K562 (cell line): ENCODE measurements at regions not wholly inside any gene's neighbourhood (a gene's known extent, or its start where the extent isn't known, plus 50 kb on each side); places are given as distances from the start of the nearest gene placed in this dataset.

ENCODE experiments used
- ATAC-seq: fragments of 200-7000 bp; cut with Tn5 transposase; 3 replicates; pipeline ENCODE4 v1.9.1; 2020; ENCODE audit warnings: moderate library complexity
- BruUV-seq: library from RNA; stranded (reverse); fragments of 400-500 nt; replicated peaks from 2 replicates; lab custom pipeline; 2021; lab: Mats Ljungman, UMichigan
- CTCF ChIA-PET: fragments of 300-600 bp; formaldehyde crosslinking; extraction: SDS; loops from one replicate; lab custom pipeline; 2021; ENCODE audit warnings: low intra/inter-chr PET ratio; lab: Yijun Ruan, JAX
- POLR2A ChIA-PET: fragments of 300-600, 350-650 bp; sonication (Branson Sonifier 250); formaldehyde crosslinking; extraction: SDS; loops from one replicate; lab custom pipeline; 2021; ENCODE audit warnings: antibody characterized with exemption, inconsistent platforms; lab: Yijun Ruan, JAX
- DNase-seq, 4 experiments: peaks; one replicate each; pipeline versions ENCODE4 v3.0.0 to v3.0.0-alpha.2; 2011 to 2018; ENCODE audit warnings: low spot score in 3 of 4, mixed read lengths in 3 of 4; ENCODE audit errors: extremely low read depth in 1 of 4
- FAIRE-seq: peaks from 2 replicates; lab custom pipeline; 2011; peaks lifted over from hg19 to GRCh38; lab: Jason Lieb, UNC
- H2AFZ ChIP-seq: 2 replicates; pipeline ENCODE4 v1.6.0; 2011; ENCODE audit warnings: low read depth, low read length, control low read depth, inconsistent platforms
- H3K27ac ChIP-seq: fragments of 200-600 bp; 3 replicates; pipeline ENCODE4 v1.8.0; 2011; ENCODE audit warnings: low read depth, mild to moderate bottlenecking, control low read depth, inconsistent platforms, low read length, moderate library complexity, mixed read lengths; ENCODE audit errors: extremely low read depth
- H3K27me3 ChIP-seq, 2 experiments: fragments of 300-600 bp in 1 of 2; 2 replicates in 1 of 2; 3 replicates in 1 of 2; pipeline versions ENCODE4 v1.6.0 to v1.8.0; 2011; ENCODE audit warnings: inconsistent platforms in 2 of 2, low read length in 2 of 2, mild to moderate bottlenecking in 1 of 2, mixed read lengths in 1 of 2, moderate library complexity in 1 of 2; ENCODE audit not compliant: control insufficient read depth in 2 of 2, insufficient read depth in 2 of 2
- H3K36me3 ChIP-seq: fragments of 300-600 bp; 3 replicates; pipeline ENCODE4 v1.8.0; 2011; ENCODE audit warnings: mild to moderate bottlenecking, low read length, inconsistent platforms; ENCODE audit not compliant: control insufficient read depth, insufficient read depth
- H3K4me1 ChIP-seq, 2 experiments: fragments of 200-600 bp in 1 of 2; replicated peaks in 1 of 2; 2 replicates in 1 of 2; 3 replicates in 1 of 2; pipeline versions ENCODE4 v1.5.1 to v1.8.0; 2011; ENCODE audit warnings: inconsistent platforms in 2 of 2, low read length in 2 of 2, mild to moderate bottlenecking in 1 of 2, mixed read lengths in 1 of 2, moderate library complexity in 1 of 2; ENCODE audit not compliant: control insufficient read depth in 2 of 2, insufficient read depth in 2 of 2
- H3K4me2 ChIP-seq: 2 replicates; pipeline ENCODE4 v1.6.1; 2011; ENCODE audit warnings: low read length, control low read depth, inconsistent platforms, mixed read lengths; ENCODE audit not compliant: insufficient read depth
- H3K4me3 ChIP-seq: fragments of 200-600 bp; sonication (generic), shearing (Covaris generic); 2 replicates; pipeline ENCODE4 v1.5.1; 2016; ENCODE audit warnings: control low read depth, inconsistent platforms
- H3K79me2 ChIP-seq: fragments of 200-600 bp; 3 replicates; pipeline ENCODE4 v1.8.0; 2011; ENCODE audit warnings: low read length, inconsistent platforms; ENCODE audit not compliant: control insufficient read depth, insufficient read depth
- H3K9ac ChIP-seq, 2 experiments: 2 replicates each; pipeline versions ENCODE4 v1.6.0 to v1.6.1; 2011; ENCODE audit warnings: low read depth in 2 of 2, low read length in 2 of 2, control low read depth in 1 of 2, inconsistent platforms in 1 of 2, mild to moderate bottlenecking in 1 of 2, mixed read lengths in 1 of 2; ENCODE audit not compliant: insufficient read depth in 1 of 2
- H3K9me1 ChIP-seq: one replicate; pipeline ENCODE4 v1.6.0; 2011; ENCODE audit warnings: inconsistent platforms, mild to moderate bottlenecking, low read length, moderate library complexity; ENCODE audit not compliant: control insufficient read depth, insufficient read depth
- H3K9me3 ChIP-seq: replicated peaks from 2 replicates; pipeline ENCODE4 v1.5.1; 2011; ENCODE audit warnings: low read depth, low read length, inconsistent platforms; ENCODE audit not compliant: control insufficient read depth, insufficient read depth
- H4K20me1 ChIP-seq: replicated peaks from 2 replicates; pipeline ENCODE4 v1.6.1; 2011; ENCODE audit warnings: low read length, inconsistent platforms, mixed read lengths; ENCODE audit not compliant: control insufficient read depth, insufficient read depth
- ARID2 ChIP-seq: fragments of 450-650 bp; IDR thresholded peaks from 2 replicates; pipeline ENCODE4 v1.6.1; 2017; ENCODE audit warnings: antibody characterized with exemption, mild to moderate bottlenecking
- KLF13 ChIP-seq: fragments of 450-650 bp; IDR thresholded peaks from 2 replicates; pipeline ENCODE4 v1.6.1; 2016; ENCODE audit warnings: missing genetic modification characterization, low read depth, mild to moderate bottlenecking, missing compliant biosample characterization, moderate library complexity, borderline replicate concordance
- NBN ChIP-seq: fragments of 450-650 bp; IDR thresholded peaks from 2 replicates; pipeline ENCODE4 v1.6.1; 2016; ENCODE audit warnings: low read depth, mild to moderate bottlenecking
- NEUROD1 ChIP-seq: fragments of 150-350 bp; IDR thresholded peaks from 2 replicates; pipeline ENCODE4 v1.6.1; 2014; ENCODE audit warnings: borderline replicate concordance, low read length, low read depth; ENCODE audit not compliant: partially characterized antibody
- NFIX ChIP-seq: fragments of 250-450 bp; sonication (Bioruptor Pico); IDR thresholded peaks from 2 replicates; pipeline ENCODE4 v1.4.0; 2020; ENCODE audit warnings: low read depth, mild to moderate bottlenecking, moderate library complexity
- SFPQ ChIP-seq: fragments of 200-400 bp; formaldehyde crosslinking; IDR thresholded peaks from 2 replicates; pipeline ENCODE4 v1.6.1; 2017; ENCODE audit warnings: mild to moderate bottlenecking, low read depth, low read length, moderate library complexity
- SRSF3 ChIP-seq: fragments of 200-400 bp; formaldehyde crosslinking; IDR thresholded peaks from 2 replicates; pipeline ENCODE4 v1.6.1; 2016; ENCODE audit warnings: mild to moderate bottlenecking, low read length, moderate library complexity; ENCODE audit not compliant: insufficient read depth
- STAG1 ChIP-seq: sonication (generic); formaldehyde crosslinking; IDR thresholded peaks from 2 replicates; pipeline ENCODE4 v1.5.0; 2020; ENCODE audit warnings: missing genetic modification reagents, borderline replicate concordance
- TCF7 ChIP-seq: sonication (generic); IDR thresholded peaks from 2 replicates; pipeline ENCODE4 v1.6.1; 2016; ENCODE audit warnings: antibody characterized with exemption, borderline replicate concordance
- ZKSCAN8 ChIP-seq: fragments of 200-800 bp; sonication (Bioruptor generic); IDR thresholded peaks from 2 replicates; pipeline ENCODE4 v1.6.1; 2016; ENCODE audit warnings: missing genetic modification characterization, missing compliant biosample characterization
- ZNF121 ChIP-seq: sonication (generic); formaldehyde crosslinking; conservative IDR thresholded peaks from 2 replicates; pipeline ENCODE4 v1.8.0; 2022; ENCODE audit warnings: missing genetic modification reagents
- ZNF77 ChIP-seq: fragments of 250-450 bp; sonication (Bioruptor Pico); IDR thresholded peaks from 2 replicates; pipeline ENCODE4 v1.5.0; 2020
- WGBS: fragments of 100-300 bp; shearing (Covaris generic); methylation state at CpG from one replicate; pipeline ENCODE4 v1.1.6; 2016; ENCODE audit warnings: low coverage, mixed read lengths; ENCODE audit not compliant: insufficient coverage; ENCODE audit errors: missing lambda C conversion rate; 5-methylcytosine and 5-hydroxymethylcytosine counted together
- in situ Hi-C: fragments of 300-500 bp; cut with MboI; formaldehyde crosslinking; loops from 4 replicates; pipeline ENCODE4 v1.15.0; 2018; ENCODE audit warnings: inconsistent platforms, mixed read lengths
- intact Hi-C: fragments of 100-400 bp; cut with micrococcal nuclease; formaldehyde crosslinking; loops from 2 replicates; pipeline ENCODE4 v1.14.2; 2022
- TF ChIP-seq, protein P1 (sequence below): IDR thresholded peaks from 2 replicates; pipeline ENCODE4 v1.6.1; 2011; ENCODE audit warnings: borderline replicate concordance, low read depth, mild to moderate bottlenecking, moderate library complexity, low read length; ENCODE audit not compliant: insufficient read depth, poor library complexity, severe bottlenecking

GRCh38 chr18:3395466-3395865 is 54.5 kb upstream of the TGIF1 start (continued):
- no peak for TF ChIP-seq SFPQ
- TF ChIP-seq ZNF121 (CRISPR knock-in tag) = no peak
- no peak for TF ChIP-seq KLF13 (tag)
- no peak for TF ChIP-seq NEUROD1
- no peak for TF ChIP-seq TCF7
- TF ChIP-seq ZKSCAN8 (CRISPR knock-in tag) = no peak

GRCh38 chr18:3397031-3397750 is 52.8 kb upstream of the TGIF1 start:
- Histone ChIP-seq H3K4me1 (no peaks in the 10 kb centered on the region), H4K20me1 (no peaks in the 10 kb centered on the region), H3K4me2 (no peak overlapping the region), H3K9me1 (no peaks in the 10 kb centered on the region), H3K9ac (no peak overlapping the region)
- no peak for FAIRE-seq
- intact Hi-C loops = no loop called here
- TF ChIP-seq NBN = no peak
- no peak for TF ChIP-seq SRSF3
- TF ChIP-seq STAG1 (CRISPR knock-in tag) = no peak
- no peak for TF ChIP-seq NFIX (CRISPR knock-in tag)
- TF ChIP-seq ARID2 = no peak
- no peak for TF ChIP-seq ZNF77 (CRISPR knock-in tag)
- TF ChIP-seq, protein P1, sequence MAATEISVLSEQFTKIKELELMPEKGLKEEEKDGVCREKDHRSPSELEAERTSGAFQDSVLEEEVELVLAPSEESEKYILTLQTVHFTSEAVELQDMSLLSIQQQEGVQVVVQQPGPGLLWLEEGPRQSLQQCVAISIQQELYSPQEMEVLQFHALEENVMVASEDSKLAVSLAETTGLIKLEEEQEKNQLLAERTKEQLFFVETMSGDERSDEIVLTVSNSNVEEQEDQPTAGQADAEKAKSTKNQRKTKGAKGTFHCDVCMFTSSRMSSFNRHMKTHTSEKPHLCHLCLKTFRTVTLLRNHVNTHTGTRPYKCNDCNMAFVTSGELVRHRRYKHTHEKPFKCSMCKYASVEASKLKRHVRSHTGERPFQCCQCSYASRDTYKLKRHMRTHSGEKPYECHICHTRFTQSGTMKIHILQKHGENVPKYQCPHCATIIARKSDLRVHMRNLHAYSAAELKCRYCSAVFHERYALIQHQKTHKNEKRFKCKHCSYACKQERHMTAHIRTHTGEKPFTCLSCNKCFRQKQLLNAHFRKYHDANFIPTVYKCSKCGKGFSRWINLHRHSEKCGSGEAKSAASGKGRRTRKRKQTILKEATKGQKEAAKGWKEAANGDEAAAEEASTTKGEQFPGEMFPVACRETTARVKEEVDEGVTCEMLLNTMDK = no peak
- TF ChIP-seq, all 486 proteins: peak for 0
- BruUV-seq = no TSS peak
- H3K79me2 ChIP-seq = no peaks in the 10 kb centered on the region
- no peak for DNase-seq
- no peak for ATAC-seq
- H3K27ac ChIP-seq = no peak overlapping the region
- H2AFZ ChIP-seq = peak overlapping the region; percentile 28
- no peak overlapping the region for H3K4me3 ChIP-seq
- CTCF ChIA-PET = interaction anchor here (0.5 kb wide), 1 partner anchor 95 kb away, joined by 3 read pairs; no protein-coding TSS in a partner anchor
- in situ Hi-C loops = no loop called here
- no peaks in the 10 kb centered on the region for H3K36me3 ChIP-seq
- POLR2A ChIA-PET = interaction anchor here (0.7 to 1.0 kb wide), 2 partner anchors 55 to 311 kb away, joined by 3 read pairs; no protein-coding TSS in a partner anchor
- 29% methylated on average over 7 of the region's 7 CpGs for WGBS
- no peaks in the 10 kb centered on the region for H3K9me3 ChIP-seq
- H3K27me3 ChIP-seq = peaks cover 0 to 4% of the 10 kb centered on the region in 2 experiments; a peak in 1 of 5 replicates
